HG03196 (cell line): ENCODE measurements at regions not wholly inside any gene's neighbourhood (a gene's known extent, or its start where the extent isn't known, plus 50 kb on each side); places are given as distances from the start of the nearest gene placed in this dataset.
"Not testable (repeated sequence)": the region's sequence is repeated elsewhere in the genome, so short reads cannot be mapped to it uniquely, and the experiment has no call there.

ENCODE experiments used
- ATAC-seq: cut with Tn5 transposase; IDR thresholded peaks from one replicate; pipeline ENCODE4 v1.9.1; 2021; ENCODE audit not compliant: unreplicated experiment

DNA sequence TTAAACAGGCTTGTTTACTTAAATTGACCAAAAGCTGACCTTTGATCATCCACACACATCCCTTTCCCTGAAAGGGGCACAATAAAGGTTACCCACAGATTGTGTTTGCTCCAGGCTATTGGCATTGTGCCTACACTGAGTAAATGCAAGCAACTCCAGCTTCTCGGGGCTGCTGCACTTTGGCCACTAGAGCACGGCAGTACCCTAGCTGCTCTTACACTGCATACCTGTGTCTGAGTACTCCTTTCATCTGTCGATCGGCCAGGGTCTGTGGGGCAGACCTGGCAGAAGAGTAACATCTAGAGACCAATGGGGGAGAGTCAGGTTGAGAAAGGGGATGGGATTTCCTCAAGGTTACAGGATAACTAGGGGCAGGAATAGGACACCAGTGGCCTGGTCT, 281.9 kb upstream of the NMUR2 start:
- ATAC-seq: no peak

DNA sequence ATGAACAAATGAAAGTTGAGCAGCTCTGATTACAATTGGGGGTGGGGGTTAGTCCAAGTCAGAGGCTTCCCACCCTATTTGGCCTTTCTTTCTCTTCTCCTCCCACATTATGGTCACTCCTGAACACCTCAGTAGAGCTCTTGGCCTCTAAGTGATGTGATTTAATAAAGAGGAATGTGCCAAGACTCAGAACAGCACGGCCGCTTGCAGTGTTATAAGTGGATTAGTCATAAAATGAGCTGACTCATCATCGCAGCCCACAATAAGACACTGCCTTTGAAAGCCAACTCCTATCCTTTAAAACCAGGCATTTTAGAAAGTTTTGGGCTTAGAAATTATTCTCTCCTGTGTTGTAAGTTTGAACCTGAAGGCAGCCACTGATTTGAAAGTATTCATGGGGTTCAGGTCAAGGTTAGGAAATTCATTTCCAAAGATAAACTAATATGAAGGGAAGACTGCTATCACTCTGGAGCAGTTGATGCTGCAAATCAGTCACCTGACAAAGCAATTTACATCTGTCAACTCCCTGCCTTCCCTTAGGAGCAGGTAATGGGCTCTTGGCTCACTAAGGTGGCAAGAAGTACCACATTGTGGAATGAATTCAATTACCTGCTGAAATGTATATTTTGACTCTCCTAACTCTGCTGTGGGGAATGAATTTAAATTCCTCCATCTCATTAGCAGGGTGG, 283.6 kb upstream of the NMUR2 start:
- ATAC-seq: no peak

DNA sequence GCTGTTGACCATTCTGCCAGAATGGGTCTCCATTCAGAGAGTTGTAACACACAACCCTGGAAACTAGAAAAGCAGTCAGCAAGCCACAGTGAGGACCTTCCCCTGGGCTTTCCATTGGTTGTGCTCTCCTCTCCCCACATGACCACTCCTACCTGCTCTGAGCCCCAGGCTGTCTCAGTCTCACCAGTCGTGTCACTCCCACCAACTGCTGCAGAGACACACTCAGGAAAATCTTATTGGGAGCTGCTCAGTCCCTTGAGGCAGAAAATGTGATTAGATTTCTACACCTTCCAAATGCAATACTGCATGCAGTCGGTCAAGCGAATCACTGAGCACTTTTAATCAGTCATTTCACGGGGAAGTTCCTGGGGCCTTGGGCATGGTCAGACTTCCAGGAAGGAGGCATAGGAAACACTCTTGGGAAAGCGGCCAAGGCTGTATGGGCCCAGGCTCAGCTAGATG, 284.2 kb upstream of the NMUR2 start:
- no peak for ATAC-seq

DNA sequence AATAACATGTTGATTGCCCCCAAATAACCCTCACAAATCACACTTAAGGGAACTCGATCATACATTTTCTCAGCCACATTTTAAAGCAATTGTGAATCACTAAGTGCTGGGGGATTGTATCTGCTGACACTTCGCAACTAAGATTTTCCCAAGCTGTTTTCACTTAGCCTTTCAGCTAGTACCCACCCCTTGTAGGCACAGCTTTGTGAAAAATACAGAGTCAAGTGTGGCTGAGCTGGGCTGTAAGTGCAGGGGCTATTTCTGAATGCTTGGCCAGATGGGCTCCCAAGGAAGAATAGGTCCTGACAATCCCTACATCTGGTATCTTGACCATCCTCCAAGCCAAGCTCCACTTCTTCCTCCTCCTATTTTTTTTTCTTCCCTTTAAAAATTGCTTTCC, 289.2 kb upstream of the NMUR2 start:
- ATAC-seq: no peak

DNA sequence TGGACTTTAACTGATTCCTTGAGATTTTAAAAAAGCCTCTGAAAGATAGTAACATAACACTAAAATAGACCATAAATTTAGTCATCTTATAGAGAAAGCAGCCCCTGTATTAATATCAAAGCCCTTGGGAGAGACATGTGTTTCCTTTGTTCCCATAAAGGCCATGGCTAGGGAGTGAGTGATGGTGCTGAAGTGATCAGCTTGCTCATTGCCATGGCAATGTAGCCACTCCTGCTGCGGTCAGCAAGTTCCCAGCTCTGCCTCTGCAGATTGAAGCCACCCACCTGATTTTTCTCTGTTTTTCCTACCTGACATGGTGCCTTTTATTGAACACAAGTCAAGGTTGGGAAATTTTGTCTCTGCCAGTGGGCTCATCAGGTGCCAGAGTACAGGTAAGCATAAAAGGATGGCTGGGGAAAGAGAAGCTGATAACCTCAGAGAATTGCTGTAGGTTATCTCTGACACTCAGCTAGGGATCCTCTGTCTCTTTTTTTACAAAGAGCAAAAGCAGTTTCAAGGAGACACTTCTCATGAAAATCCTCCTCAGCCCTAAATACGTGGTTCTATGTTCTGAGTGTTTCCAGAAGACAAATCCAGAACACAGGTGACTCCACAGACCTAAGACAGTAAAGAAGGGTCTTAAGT, 296.3 kb upstream of the NMUR2 start:
- no peak for ATAC-seq

DNA sequence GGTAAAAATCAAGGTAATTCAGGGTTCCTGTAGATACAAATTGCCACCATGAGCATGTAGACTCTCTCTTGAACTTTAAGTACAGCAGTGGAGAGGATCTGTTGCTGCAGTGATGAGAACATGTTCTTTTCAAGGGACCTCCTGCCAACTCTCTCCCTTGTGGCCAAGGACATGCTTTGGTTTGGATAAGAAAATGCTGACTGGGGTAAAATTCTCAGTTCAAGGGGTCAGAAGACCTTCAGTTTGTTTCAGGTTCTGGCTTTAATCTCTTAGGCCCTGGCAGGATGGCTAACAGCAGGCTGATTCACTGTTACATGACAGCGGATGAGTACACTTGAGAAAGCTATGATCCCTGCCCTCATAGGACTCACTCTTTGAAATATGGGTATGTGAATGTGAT, 299.2 kb upstream of the NMUR2 start:
- no peak for ATAC-seq

DNA sequence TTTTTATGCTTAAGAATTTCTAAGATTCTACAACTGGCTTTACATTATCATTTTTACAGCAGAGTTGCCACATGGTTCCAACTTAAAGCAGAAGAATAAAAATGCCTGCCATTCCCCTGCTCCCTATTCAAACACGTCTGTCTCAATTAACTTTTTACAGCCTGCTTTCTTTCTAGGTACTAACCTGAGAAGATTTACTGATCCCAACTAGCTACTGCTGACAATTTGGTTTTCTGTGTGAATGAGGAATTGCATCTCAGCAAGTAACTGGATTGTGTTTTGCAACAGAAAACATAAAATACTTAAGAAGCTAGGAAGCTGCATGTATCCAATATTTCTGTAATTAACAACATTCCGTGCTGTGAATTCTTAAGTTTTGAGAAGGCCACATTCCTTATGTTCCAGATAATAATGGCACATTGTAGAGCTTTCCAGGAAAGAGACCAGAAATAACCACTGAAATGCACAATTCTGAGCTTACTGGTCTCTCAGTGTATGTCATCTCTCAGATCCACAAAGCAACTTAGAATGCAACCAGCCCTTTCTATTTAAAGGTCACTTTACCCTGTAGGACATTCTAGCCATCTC, 306.8 kb upstream of the NMUR2 start:
- no peak for ATAC-seq

DNA sequence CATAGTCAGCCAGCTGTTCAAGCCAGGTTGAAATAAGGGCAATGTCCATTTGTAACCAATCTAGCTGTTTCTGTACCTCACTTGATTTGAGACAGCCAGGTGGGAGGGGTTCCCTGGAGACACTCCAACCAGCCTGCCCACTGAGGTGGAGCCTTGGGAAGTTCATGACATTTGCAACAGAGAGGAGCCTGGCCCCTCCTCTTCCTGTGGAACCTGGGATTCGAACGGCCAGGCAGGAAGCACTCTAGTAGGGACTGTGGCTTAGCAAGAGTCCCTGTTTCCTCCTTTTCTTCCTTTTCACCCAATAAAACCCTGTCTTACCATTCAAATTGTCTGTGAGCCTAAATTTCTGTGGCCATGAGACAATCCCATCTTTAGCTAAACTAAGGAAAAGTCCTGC, 312.3 kb upstream of the NMUR2 start:
- ATAC-seq: no peak

DNA sequence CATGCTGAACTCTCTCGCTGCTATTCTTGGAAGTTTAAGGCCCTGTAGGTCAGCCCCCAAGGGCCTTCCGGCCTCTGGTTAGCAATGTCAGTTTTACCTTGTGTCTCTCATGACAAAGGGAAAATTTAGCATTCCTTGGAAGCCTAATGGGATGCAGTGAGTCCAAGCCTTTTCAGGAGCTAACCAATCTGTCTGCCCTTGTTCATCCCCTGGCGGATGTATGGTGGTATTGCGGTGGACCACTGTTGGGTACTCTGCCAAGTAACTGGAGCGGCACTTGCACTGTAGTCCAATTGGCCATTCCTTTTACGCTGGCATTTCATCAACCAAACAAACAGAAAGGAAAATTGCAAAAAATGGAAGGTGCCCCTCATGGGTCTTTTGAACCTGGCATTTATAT, 318.4 kb upstream of the NMUR2 start:
- ATAC-seq: no peak

DNA sequence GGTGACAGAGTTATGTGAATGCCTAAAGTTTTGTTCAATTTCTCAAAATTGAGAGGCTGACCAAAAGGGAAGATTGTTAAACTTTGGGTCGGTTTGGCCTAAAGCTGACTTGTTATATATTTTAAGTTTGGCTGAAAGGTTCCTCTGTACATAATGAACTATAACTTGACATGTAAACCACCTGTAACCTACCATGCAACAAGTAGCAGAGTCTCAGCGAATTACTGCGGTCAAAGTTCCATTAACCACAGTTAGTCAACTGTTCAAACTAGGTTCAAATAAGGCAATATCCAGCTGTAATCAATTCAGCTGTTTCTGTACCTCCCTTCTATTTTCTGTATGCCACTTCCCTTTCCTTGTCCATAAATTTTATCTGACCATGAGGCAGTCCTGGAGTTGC, 325.1 kb upstream of the NMUR2 start:
- ATAC-seq: no peak

DNA sequence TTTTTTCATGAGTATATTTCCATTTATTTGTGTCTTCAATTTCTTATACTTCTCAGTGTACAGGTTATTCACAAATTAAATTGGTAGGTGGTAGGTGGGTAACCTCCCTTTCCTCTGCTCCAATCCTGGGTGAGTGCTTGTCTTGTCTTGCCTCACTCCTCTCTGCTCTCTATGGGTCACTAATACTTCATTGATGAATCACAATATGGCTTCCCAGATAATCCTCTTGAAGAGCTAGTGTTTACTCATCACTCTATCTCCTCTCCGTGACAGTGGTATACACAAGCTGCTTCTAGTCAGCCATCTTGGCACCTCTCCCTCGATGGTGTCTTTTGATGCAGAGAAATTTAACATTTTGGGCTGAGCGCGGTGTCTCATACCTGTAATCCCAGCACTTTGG, 331.8 kb upstream of the NMUR2 start:
- no peak for ATAC-seq

DNA sequence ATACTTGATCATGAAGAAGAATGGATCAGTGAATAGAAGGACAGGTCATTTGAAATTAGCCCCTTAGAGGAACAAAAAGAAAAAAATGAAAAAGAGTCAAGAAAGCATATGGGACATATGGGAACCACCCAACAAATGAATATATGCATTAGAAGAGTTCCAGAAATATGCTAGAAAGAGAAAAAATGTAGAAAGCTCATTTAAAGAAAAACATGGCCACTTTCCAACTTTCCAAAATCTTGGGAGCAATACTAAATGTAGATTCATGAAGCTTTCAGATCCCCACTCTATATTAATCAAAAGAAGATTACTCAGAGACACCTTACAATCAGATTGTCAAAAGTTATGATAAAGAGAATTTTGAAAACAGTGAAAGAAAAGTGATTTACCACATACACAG, 334.8 kb upstream of the NMUR2 start:
- no peak for ATAC-seq

DNA sequence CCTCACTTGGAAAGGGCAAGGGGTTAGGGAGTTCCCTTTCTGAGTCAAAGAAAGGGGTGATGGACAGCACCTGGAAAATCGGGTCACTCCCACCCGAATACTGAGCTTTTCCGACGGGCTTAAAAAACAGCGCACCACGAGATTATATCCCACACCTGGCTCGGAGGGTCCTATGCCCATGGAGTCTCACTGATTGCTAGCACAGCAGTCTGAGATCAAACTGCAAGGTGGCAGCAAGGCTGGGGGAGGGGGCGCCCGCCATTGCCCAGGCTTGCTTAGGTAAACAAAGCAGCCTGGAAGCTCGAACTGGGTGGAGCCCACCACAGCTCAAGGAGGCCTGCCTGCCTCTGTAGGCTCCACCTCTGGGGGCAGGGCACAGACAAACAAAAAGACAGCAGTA, 336.0 kb upstream of the NMUR2 start:
- not testable (repeated sequence) for ATAC-seq

DNA sequence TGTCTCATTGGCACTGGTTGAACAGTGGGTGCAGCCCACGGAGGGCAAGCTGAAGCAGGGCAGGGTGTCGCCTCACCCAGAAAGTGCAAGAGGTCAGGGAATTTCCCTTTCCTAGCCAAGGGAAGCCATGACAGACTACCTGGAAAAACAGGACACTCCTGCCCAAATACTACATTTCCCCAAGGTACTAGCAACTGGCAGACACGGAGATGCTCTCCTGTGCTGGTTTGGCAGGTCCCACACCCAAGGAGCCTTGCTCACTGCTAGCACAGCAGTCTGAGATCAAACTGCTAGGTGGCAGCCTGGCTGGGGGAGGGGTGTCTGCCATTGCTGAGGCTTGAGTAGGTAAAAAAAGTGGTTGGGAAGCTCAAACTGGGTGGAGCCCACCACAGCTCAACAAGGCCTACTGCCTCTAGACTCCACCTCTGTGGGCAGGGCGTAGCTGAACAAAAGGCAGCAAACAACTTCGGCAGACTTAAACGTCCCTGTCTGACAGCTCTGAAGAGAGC, 382.7 kb upstream of the NMUR2 start:
- not testable (repeated sequence) for ATAC-seq

DNA sequence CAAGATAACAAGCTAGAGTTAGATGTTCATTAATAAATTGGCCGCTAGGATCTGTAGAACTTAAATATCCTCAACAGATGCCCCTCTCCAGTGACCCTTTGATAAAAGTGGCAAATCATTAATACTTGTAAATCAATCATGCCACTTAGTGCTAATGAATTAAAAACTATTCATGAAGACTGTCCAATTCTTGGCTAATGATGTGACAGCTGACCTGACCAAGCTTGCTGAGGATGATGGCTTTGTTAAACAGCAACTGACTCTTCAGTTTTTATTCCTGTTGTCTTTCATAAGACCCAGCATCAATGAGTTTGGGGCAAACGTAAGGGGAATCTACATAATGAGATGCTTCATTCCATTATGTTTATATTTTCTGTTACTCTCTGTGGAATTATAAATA, 396.8 kb upstream of the NMUR2 start:
- ATAC-seq: no peak

DNA sequence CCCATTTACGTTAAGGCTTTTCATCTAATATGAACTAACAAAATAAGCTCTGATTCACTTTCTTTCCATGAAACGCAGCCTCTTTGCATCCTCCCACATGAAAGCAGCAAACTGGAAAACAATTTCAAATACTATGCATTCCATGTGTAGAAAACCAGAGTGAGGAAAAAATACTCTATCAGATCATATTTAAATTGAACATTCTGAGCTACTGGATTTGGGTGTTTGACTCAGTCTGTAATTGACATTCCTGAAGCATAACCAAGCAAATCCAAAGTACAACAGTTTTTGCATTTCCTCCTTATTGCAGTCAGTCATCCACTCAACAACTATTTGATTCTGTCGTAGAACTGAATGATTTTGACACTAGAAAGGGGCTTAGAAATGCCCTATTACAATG, 399.1 kb upstream of the NMUR2 start:
- no peak for ATAC-seq

DNA sequence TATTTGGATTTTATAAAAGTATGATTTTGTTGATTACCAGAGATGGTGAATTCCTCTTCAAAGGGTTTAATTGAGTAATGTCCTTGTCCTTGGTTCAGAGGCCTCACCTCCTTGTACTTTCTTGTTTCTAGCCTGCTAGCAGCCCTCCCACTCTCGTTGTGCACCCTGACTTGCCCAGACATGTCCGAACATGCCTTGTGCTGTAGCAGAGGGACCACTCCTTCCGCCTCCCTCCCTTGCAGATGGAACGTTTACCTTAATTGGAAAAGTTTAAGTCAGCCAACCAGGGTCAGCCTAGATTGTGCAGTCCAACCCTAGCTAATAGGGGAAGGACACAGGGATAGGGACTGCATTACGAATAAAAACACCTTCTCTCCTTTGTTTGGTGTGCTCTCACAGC, 406.9 kb upstream of the NMUR2 start:
- ATAC-seq: no peak

DNA sequence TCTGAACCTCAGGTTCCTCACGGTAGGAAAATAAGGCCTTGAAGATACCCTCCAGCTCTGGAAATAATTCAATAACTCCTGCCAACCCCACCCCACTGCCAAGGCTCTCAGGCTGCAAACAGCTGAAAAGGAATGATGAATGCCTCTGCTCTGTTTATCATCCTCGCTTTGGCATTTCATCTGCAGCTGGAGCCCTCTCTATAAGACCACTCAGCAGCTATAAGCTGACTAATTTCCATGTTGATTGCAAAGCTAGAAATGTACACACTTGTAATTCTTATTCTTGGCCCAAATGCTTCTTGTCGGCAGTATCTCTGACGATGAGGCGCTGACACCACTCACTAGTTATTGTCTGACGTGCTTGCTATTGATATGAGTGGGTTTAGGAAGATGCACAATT, 408.4 kb upstream of the NMUR2 start:
- no peak for ATAC-seq

DNA sequence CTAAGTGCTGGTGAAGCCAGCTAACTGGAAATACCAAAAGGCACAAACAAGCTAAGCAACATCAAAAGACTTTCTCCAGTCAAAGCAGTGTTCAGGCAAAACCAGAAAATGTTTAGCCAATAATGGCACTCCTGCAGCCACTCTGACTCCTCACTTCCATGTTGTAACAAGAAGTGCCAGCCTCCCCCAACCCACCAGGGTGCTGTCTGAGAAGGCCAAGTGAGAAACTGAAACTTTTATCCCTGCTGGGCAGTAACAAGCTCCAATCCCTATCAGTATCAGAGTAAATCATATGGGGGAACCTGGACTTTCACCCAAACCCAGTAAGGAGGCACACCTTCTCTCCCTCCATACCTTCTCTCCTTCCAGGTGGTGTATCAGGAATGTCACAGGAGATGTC, 414.8 kb upstream of the NMUR2 start:
- no peak for ATAC-seq

DNA sequence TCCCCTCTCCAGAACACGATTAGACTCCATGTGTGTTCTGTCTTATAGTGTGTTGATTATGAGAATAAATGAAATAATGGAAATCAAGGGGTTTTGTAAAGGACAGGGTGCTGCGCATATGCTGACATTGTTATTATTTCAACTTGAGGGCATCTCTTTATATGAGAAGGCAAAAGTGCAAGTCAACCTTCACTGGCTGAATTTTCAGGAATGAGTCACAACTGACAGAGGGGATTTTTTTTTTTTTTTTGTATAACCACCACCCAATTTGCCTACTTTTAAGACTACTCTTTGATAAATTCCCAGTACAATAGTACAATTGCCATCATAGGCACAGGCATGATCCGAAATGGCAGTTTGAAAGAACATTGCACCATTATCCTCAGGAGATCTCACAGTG, 419.2 kb upstream of the NMUR2 start:
- ATAC-seq: no peak

DNA sequence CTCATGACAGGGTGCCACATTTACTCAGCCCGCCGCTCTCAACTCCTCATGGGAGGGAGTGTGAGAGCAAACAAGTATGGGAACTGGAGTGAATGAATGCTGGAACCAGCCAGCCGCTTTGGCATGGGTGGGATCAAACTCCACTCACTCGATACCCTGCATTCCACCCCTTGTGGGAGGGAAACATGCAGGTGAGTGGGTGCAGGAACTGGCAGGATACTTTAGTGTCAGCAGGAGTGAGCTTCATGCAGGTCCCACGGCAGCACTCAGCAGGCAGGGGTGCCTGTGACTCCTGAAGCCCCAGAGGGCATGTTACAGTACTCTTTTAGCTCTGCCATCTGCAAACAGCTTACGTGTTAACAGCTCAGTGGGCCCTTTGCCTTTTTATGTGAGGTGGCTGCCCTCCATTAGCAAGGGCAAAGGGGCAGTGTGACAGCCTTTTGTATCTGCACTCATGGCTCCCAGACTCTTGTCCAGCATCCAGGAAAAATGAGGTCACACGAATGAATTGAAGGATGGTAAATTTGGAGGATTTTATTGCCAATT, 433.2 kb upstream of the NMUR2 start:
- no peak for ATAC-seq

DNA sequence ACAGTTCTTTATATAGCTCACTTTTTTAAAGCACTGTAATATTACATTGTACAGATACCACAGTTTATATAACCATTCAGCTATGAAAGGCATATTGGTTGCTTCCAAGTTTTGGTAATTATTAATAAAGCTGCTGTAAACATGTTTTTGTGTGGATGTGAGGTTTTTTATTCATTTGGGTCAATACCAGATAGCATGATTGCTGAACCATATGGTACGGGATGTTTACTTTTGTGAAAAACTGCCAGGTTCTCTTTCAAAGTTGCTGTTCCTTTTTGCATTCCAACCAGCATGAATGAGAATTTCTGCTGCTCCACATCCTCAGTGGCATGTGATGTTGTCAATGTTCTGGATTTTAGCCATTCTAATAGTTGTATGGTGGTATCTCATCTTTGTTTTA, 439.6 kb upstream of the NMUR2 start:
- ATAC-seq: no peak
